GM19035 (cell line): ENCODE measurements at regions not wholly inside any gene's neighbourhood (a gene's known extent, or its start where the extent isn't known, plus 50 kb on each side); places are given as distances from the start of the nearest gene placed in this dataset.

ENCODE experiments used
- ATAC-seq: cut with Tn5 transposase; IDR thresholded peaks from one replicate; pipeline ENCODE4 v1.9.1; 2021; ENCODE audit not compliant: unreplicated experiment

- ATAC-seq = no peak
These were observed 75.8 kb downstream of the DAD1 start for GRCh38 chr14:22513066-22513812.

GRCh38 chr14:22512106-22512814 lies 76.8 kb downstream of the DAD1 start:
- ATAC-seq = no peak

GRCh38 chr14:22510527-22511110 lies 78.4 kb downstream of the DAD1 start:
- ATAC-seq = no peak

- ATAC-seq = no peak
These were observed 79.2 kb downstream of the DAD1 start for GRCh38 chr14:22509751-22510300.

GRCh38 chr14:22509036-22509709 lies 79.9 kb downstream of the DAD1 start:
- no peak for ATAC-seq

GRCh38 chr14:22508662-22509035 lies 80.4 kb downstream of the DAD1 start:
- no peak for ATAC-seq

GRCh38 chr14:22508150-22508457 lies 80.9 kb downstream of the DAD1 start:
- ATAC-seq = no peak

GRCh38 chr14:22506778-22507351 lies 82.2 kb downstream of the DAD1 start:
- ATAC-seq = no peak

GRCh38 chr14:22506378-22506710 lies 82.7 kb downstream of the DAD1 start:
- no peak for ATAC-seq

GRCh38 chr14:22505697-22506377 lies 83.2 kb downstream of the DAD1 start:
- no peak for ATAC-seq

GRCh38 chr14:22505309-22505696 lies 83.7 kb downstream of the DAD1 start:
- ATAC-seq = no peak

- no peak for ATAC-seq
These were observed 86.5 kb downstream of the DAD1 start for GRCh38 chr14:22502551-22502950.

- no peak for ATAC-seq
These were observed 87.0 kb downstream of the DAD1 start for GRCh38 chr14:22502007-22502406.

- ATAC-seq = no peak
These were observed 87.9 kb downstream of the DAD1 start for GRCh38 chr14:22500954-22501726.

GRCh38 chr14:22500525-22500924 lies 88.5 kb downstream of the DAD1 start:
- ATAC-seq = no peak

GRCh38 chr14:22497671-22498093 lies 91.3 kb downstream of the DAD1 start:
- ATAC-seq = no peak

- no peak for ATAC-seq
These were observed 91.9 kb downstream of the DAD1 start for GRCh38 chr14:22497144-22497423.

GRCh38 chr14:22494486-22495135 lies 94.4 kb downstream of the DAD1 start:
- ATAC-seq = no peak

GRCh38 chr14:22493753-22494152 lies 95.3 kb downstream of the DAD1 start:
- no peak for ATAC-seq
